ENCODE measurements at regions not wholly inside any gene's neighbourhood (a gene's known extent, or its start where the extent isn't known, plus 50 kb on each side); places are given as distances from the start of the nearest gene placed in this dataset.

DNA sequence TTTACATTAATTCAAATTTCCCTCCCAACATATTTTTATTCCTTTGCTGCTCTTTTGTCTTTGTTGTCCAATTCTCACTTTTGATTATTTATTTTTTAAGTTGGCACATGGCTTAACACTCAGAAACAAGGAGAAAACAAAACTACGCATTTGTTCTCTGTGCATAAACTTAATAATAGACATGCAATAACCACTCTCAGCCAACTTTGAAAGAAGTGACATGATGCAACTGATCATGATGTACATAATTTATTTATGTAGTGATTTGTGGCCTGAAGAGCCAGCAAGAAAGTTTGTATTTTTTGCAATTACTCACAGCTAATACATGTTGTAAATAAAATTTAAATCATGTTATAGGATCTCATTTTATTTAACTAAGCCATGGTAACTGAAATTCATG, 942.8 kb upstream of the PIK3C3 start:
- POLR2A ChIA-PET, result no interaction called here
- Mint-ChIP-seq H3K4me1 (no peaks in the 10 kb centered on the region), H3K4me3 (no peak overlapping the region), H3K27ac (no peak overlapping the region), H3K9me3 (ENCODE audit: low read depth) (peaks cover 15% of the 10 kb centered on the region), H3K36me3 (ENCODE audit: low read depth) (no peaks in the 10 kb centered on the region), H3K27me3 (no peaks in the 10 kb centered on the region)
- ATAC-seq, result no peak
- DNase-seq, result no peak
- intact Hi-C loops (cut with DNase I, micrococcal nuclease), result no loop called here
- CTCF ChIA-PET, result interaction anchor here (0.6 kb wide), 1 partner anchor 8 kb away, joined by 3 read pairs; no protein-coding TSS in a partner anchor

DNA sequence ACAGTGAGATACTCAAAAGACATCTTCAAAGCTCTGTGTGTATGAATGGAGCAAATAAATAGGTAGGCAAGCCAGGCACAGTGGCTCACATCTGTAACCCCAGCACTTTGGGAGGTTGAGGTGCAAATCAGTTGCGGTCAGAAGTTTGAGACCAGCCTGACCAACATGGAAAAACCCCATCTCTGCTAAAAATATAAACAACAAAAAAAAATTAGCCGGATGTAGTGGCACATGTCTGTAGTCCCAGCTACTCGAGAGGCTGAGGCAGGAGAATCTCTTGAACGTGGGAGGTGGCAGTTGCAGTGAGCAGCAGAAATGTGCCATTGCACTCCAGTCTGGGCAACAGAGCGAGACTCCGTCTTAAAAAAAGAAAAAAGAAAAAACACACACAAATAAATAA, 945.1 kb upstream of the PIK3C3 start:
- Mint-ChIP-seq H3K4me1 (no peaks in the 10 kb centered on the region), H3K4me3 (no peak overlapping the region), H3K36me3 (ENCODE audit: low read depth) (no peaks in the 10 kb centered on the region), H3K27me3 (no peaks in the 10 kb centered on the region), H3K27ac (no peak overlapping the region), H3K9me3 (ENCODE audit: low read depth) (peaks cover 7% of the 10 kb centered on the region)
- ChIA-PET POLR2A (no interaction called here), CTCF (no interaction called here)
- ATAC-seq, result no peak
- intact Hi-C loops (cut with DNase I, micrococcal nuclease), result no loop called here
- DNase-seq, result no peak

DNA sequence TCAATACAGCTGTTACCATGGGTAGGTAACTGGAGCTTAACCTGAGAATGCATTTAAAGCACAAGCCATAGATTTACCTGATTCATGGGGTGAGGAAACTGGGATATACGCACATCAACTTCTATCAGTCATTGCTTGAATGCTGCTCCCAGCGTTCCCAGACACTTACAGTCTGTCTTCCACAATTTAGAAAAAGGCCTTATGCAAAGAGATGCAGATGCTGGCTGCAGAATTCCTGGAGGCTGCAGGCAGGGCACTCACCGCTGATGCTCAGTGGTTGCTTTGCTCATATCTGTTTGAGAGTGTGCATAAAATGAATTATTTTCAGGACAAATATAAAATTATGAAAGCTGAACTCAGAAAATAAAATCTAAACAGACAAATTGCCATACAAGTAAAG, 950.7 kb upstream of the PIK3C3 start:
- Mint-ChIP-seq H3K36me3 (ENCODE audit: low read depth) (no peaks in the 10 kb centered on the region), H3K9me3 (ENCODE audit: low read depth) (peaks cover 8% of the 10 kb centered on the region), H3K27ac (no peak overlapping the region), H3K27me3 (no peaks in the 10 kb centered on the region), H3K4me1 (no peaks in the 10 kb centered on the region), H3K4me3 (no peak overlapping the region)
- ChIA-PET CTCF (no interaction called here), POLR2A (no interaction called here)
- intact Hi-C loops (cut with DNase I, micrococcal nuclease), result no loop called here
- DNase-seq (no peak), ATAC-seq (no peak)

DNA sequence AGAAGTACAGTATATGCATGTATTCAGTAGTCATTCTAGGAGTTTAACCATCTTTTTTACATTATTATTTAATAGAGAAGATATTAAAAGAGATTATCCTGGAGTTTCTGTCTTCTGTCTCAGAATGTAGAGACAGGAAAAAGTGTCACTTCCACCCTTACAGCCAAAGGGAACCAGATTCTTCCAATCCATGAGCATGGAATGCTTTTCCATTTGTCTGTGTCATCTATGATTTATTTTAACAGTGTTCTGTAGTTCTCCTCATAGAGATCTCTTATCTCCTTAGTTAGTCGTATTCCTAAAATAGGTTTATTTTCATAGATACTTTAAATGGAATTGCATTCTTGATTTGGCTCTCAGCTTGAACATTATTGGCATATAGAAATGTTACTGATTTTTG, 959.5 kb upstream of the PIK3C3 start:
- ChIA-PET POLR2A (no interaction called here), CTCF (no interaction called here)
- peaks cover 10% of the 10 kb centered on the region for H3K9me3 Mint-ChIP-seq (ENCODE audit: low read depth)
- H3K4me3 Mint-ChIP-seq, result no peak overlapping the region
- no peaks in the 10 kb centered on the region for H3K36me3 Mint-ChIP-seq (ENCODE audit: low read depth)
- intact Hi-C loops (cut with DNase I, micrococcal nuclease), result loop anchor here in 1 of 2 experiments (10.0 kb wide), 1 partner anchor 59 kb away; no protein-coding TSS in a partner anchor
- H3K27me3 Mint-ChIP-seq, result no peaks in the 10 kb centered on the region
- no peak overlapping the region for H3K27ac Mint-ChIP-seq
- DNase-seq, result no peak
- H3K4me1 Mint-ChIP-seq, result no peaks in the 10 kb centered on the region
- no peak for ATAC-seq

DNA sequence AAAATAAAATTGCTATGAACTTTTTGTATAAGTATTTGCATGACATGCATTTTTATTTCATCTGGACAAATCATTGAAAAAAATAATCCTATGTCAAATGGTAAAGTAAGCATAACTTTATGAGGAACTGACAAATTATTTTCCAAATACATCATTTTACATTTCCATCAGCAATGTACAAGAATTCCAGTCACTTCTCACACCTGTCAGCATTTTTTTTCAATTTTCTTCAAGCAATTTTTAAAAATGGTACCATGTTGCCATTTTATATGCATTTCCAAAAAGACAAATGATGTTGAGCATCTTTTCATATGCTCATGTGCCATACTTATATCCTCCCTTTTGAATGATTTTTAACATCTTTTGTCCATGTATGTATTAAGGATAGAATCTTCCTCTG, 961.7 kb upstream of the PIK3C3 start:
- ATAC-seq, result no peak
- intact Hi-C loops (cut with DNase I, micrococcal nuclease), result loop anchor here in 1 of 2 experiments (10.0 kb wide), 1 partner anchor 61 kb away; no protein-coding TSS in a partner anchor
- CTCF ChIA-PET, result no interaction called here

DNA sequence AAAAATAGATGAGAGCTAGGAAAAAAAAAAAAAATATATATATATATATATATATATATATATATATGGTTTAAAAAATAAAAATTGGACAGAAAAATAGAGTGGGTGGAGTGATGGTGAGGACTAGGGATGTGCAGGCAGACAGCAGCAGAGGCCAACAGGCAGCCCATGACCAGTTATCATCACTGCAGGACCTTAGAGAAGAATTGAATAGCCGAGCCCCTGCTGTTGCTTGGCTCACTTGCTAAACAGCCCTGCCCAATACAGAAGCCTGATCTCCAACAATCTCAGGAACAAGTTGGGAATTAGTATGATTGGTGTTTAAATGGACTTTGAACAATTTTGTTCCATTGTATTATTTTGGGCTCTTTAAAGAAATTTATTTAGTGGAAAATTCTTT, 967.5 kb upstream of the PIK3C3 start:
- ChIA-PET POLR2A (no interaction called here), CTCF (no interaction called here)
- H3K27ac Mint-ChIP-seq, result no peak overlapping the region
- H3K4me1 Mint-ChIP-seq, result no peaks in the 10 kb centered on the region
- peaks cover 6% of the 10 kb centered on the region for H3K9me3 Mint-ChIP-seq (ENCODE audit: low read depth)
- H3K4me3 Mint-ChIP-seq, result no peak overlapping the region
- H3K27me3 Mint-ChIP-seq, result no peaks in the 10 kb centered on the region
- no peak for ATAC-seq
- intact Hi-C loops (cut with DNase I, micrococcal nuclease), result no loop called here
- no peak for DNase-seq
- H3K36me3 Mint-ChIP-seq (ENCODE audit: low read depth), result no peaks in the 10 kb centered on the region

More for the DNA sequence above, 961.7 kb upstream of the PIK3C3 start:
- no peak for DNase-seq
- no peaks in the 10 kb centered on the region for H3K36me3 Mint-ChIP-seq (ENCODE audit: low read depth)
- POLR2A ChIA-PET, result no interaction called here
- H3K9me3 Mint-ChIP-seq (ENCODE audit: low read depth), result peaks cover 10% of the 10 kb centered on the region
- H3K4me1 Mint-ChIP-seq, result no peaks in the 10 kb centered on the region
- no peak overlapping the region for H3K4me3 Mint-ChIP-seq
- H3K27ac Mint-ChIP-seq, result no peak overlapping the region
- no peaks in the 10 kb centered on the region for H3K27me3 Mint-ChIP-seq

DNA sequence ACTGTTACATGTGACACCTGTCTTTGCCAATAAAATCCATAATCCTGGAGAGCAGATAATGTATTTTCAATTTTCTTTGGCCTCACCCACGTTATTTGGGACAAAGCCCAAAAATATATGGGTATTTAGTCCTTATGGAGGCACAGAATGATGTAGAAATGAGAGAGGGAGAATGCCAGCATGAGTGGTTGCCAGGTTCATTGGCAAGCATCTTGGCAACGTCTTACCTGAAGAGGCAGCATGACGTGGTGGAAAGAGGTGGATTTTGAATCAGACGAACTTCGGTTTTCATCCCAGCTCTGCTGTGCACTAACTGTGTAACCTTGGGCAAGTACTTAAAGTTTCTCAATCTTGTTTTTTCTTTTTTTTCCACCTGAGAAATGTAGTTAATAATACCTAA, 969.6 kb upstream of the PIK3C3 start:
- DNase-seq, result no peak
- Mint-ChIP-seq H3K9me3 (ENCODE audit: low read depth) (peaks cover 5% of the 10 kb centered on the region), H3K4me1 (no peaks in the 10 kb centered on the region), H3K27me3 (no peaks in the 10 kb centered on the region), H3K4me3 (no peak overlapping the region), H3K36me3 (ENCODE audit: low read depth) (no peaks in the 10 kb centered on the region), H3K27ac (no peak overlapping the region)
- ChIA-PET POLR2A (no interaction called here), CTCF (no interaction called here)
- intact Hi-C loops (cut with DNase I, micrococcal nuclease), result no loop called here
- ATAC-seq, result no peak

DNA sequence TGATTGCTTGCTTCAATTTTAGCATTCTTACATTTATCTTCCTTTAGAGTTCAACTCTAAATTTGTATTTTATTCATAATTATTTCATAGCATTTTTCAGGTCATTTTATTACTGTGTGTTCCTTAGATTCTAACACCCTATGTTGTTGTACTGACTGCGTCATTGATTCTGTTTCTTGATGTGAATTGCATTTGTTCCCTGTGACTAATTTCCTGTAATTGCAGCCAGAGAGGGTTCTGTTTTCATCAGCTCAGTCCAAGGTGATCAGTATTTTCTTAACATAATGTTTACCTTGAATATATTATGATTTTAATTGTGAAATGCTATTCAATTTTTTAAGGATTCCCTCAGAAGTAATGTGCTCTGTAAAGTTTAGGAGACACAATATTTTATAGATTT, 970.2 kb upstream of the PIK3C3 start:
- ChIA-PET POLR2A (no interaction called here), CTCF (no interaction called here)
- Mint-ChIP-seq H3K27ac (no peak overlapping the region), H3K36me3 (ENCODE audit: low read depth) (no peaks in the 10 kb centered on the region), H3K4me1 (no peaks in the 10 kb centered on the region), H3K4me3 (no peak overlapping the region), H3K27me3 (no peaks in the 10 kb centered on the region), H3K9me3 (ENCODE audit: low read depth) (peaks cover 2% of the 10 kb centered on the region)
- no peak for ATAC-seq
- intact Hi-C loops (cut with DNase I, micrococcal nuclease), result no loop called here
- no peak for DNase-seq

DNA sequence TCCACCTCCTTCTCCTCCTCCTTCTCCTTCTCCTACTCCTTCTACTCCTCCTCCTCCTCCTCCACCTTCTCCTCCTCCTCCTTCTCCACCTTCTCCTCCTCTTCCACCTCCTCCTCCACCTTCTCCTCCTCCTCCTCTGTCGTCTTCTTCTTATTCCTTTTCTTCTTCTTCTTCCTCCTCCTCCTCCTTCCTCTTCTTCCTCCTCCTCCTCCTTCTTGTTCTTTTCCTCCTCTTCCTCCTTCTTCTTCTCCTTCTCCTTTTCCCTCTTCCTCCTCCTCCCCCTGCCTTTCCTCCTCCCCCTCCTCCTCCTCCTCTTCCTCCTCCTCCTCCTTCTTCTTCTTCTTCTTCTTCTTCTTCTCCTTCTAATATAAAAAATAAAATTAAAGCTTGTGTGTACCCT, 971.2 kb upstream of the PIK3C3 start:
- Mint-ChIP-seq H3K4me1 (no peaks in the 10 kb centered on the region), H3K9me3 (ENCODE audit: low read depth) (peaks cover 6% of the 10 kb centered on the region), H3K27me3 (no peaks in the 10 kb centered on the region), H3K4me3 (no peak overlapping the region), H3K27ac (no peak overlapping the region), H3K36me3 (ENCODE audit: low read depth) (no peaks in the 10 kb centered on the region)
- CTCF ChIA-PET, result interaction anchor here (0.6 kb wide), 1 partner anchor 234 kb away, joined by 4 read pairs; no protein-coding TSS in a partner anchor
- DNase-seq (no peak), ATAC-seq (no peak)
- POLR2A ChIA-PET, result no interaction called here
- intact Hi-C loops (cut with DNase I, micrococcal nuclease), result no loop called here

DNA sequence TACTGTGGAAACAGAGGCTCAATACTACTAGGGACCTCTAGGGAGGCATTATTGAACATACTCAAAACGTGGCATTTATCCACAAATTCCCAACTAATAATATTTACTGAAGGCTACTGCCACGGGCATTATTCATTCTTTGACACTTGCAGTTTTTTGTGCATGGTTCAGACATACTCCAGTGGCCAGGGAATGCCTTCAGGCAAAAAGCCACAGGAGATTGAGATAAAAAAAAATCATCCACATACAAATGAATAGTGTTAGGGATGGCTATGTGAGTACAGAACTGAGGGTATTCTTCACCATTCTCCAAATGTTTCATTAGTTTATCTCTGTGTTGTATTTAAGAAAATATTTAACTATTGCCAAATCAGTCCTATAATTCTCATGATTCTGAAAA, 974.9 kb upstream of the PIK3C3 start:
- POLR2A ChIA-PET, result no interaction called here

DNA sequence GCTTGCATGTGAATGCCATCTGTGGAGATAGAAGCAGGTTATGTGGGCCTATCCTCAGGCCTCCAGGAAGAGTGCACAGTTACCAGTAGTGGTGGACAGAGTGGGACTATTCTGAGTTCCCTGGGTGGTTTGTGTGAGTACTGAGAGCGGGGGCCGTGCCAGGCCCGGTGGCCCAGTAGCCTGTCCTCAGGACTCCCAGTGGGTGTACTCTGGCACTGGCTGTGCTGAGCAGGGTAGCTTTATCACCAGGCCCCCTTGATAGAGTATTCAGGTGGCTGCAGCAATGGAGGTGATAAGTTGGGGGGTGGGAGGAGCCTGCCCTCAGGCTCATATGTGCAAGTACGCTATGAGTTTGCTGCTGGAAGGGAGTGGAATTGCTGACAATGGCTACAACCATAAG, 979.0 kb upstream of the PIK3C3 start:
- ChIA-PET CTCF (no interaction called here), POLR2A (no interaction called here)
- no peaks in the 10 kb centered on the region for H3K36me3 Mint-ChIP-seq (ENCODE audit: low read depth)
- H3K4me1 Mint-ChIP-seq, result no peaks in the 10 kb centered on the region
- ATAC-seq (no peak), DNase-seq (no peak)
- H3K27ac Mint-ChIP-seq, result no peak overlapping the region
- intact Hi-C loops (cut with DNase I, micrococcal nuclease), result no loop called here
- no peaks in the 10 kb centered on the region for H3K27me3 Mint-ChIP-seq
- no peak overlapping the region for H3K4me3 Mint-ChIP-seq
- peaks cover 20% of the 10 kb centered on the region for H3K9me3 Mint-ChIP-seq (ENCODE audit: low read depth)

More for the DNA sequence above, 974.9 kb upstream of the PIK3C3 start:
- CTCF ChIA-PET, result no interaction called here
- Mint-ChIP-seq H3K4me1 (no peaks in the 10 kb centered on the region), H3K36me3 (ENCODE audit: low read depth) (no peaks in the 10 kb centered on the region), H3K27me3 (no peaks in the 10 kb centered on the region), H3K4me3 (no peak overlapping the region), H3K27ac (no peak overlapping the region), H3K9me3 (ENCODE audit: low read depth) (peaks cover 18% of the 10 kb centered on the region)
- DNase-seq, result no peak
- intact Hi-C loops (cut with DNase I, micrococcal nuclease), result no loop called here
- ATAC-seq, result no peak

DNA sequence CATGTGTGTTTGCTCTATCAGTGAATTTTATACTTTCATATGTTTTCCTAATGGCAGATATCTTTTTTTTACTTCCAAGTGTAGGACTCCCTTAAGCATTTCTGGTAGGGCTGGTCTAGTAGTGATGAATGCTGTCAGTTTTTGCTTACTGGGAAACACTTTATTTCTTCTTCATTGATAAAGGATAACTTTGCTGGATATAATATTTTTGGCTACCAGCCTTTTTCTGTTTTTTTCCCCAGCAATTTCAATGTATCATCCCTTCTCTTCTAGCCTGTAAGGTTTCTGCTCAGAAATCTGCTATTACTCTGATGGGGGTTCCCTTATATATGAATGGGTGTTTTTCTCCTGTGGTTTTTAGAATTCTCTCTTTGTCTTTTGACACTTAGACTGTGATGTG, 980.6 kb upstream of the PIK3C3 start:
- ChIA-PET CTCF (no interaction called here), POLR2A (no interaction called here)
- ATAC-seq (no peak), DNase-seq (no peak)
- Mint-ChIP-seq H3K4me1 (no peaks in the 10 kb centered on the region), H3K4me3 (no peak overlapping the region), H3K9me3 (ENCODE audit: low read depth) (peaks cover 18% of the 10 kb centered on the region), H3K27ac (no peak overlapping the region), H3K36me3 (ENCODE audit: low read depth) (no peaks in the 10 kb centered on the region), H3K27me3 (no peaks in the 10 kb centered on the region)
- intact Hi-C loops (cut with DNase I, micrococcal nuclease), result no loop called here

DNA sequence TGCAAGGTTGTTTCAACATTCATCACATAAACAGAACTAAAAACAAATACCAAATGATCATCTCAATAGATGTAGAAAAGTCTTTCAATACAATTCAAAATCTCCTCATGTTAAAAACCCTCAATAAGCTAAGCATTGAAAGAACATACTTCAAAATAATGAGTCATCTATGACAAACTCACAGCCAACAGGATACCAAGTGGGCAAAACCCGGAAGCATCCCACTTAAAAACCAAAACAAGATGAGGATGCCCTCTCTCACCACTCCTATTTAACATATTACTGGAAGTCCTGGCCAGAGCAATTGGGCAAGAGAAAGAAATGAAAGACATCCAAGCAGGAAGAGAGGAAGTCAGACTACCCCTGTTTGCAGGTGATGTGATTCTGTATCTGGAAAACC, 992.2 kb upstream of the PIK3C3 start:
- intact Hi-C loops (cut with DNase I, micrococcal nuclease), result no loop called here
- no peak for ATAC-seq

More for the DNA sequence above, 992.2 kb upstream of the PIK3C3 start:
- no peak for DNase-seq
- H3K27ac Mint-ChIP-seq, result no peak overlapping the region
- peaks cover 12% of the 10 kb centered on the region for H3K9me3 Mint-ChIP-seq (ENCODE audit: low read depth)
- H3K4me1 Mint-ChIP-seq, result no peaks in the 10 kb centered on the region
- no peak overlapping the region for H3K4me3 Mint-ChIP-seq
- ChIA-PET POLR2A (no interaction called here), CTCF (no interaction called here)
- no peaks in the 10 kb centered on the region for H3K27me3 Mint-ChIP-seq
- no peaks in the 10 kb centered on the region for H3K36me3 Mint-ChIP-seq (ENCODE audit: low read depth)

All from activated CD4-positive, alpha-beta T cell treated with anti-CD3 and anti-CD28 coated beads for 36 hours (primary cell).